OCI-LY7 (cell line): ENCODE measurements at regions not wholly inside any gene's neighbourhood (a gene's known extent, or its start where the extent isn't known, plus 50 kb on each side); places are given as distances from the start of the nearest gene placed in this dataset.

Experiments
- BruUV-seq: library from RNA; stranded (reverse); fragments of 400-500 nt; replicated peaks from 2 replicates; lab custom pipeline; 2021; lab: Mats Ljungman, UMichigan
- CTCF ChIA-PET: fragments of 300-600 bp; sonication (Branson Sonifier 250); formaldehyde crosslinking; loops from one replicate; lab custom pipeline; 2022; ENCODE audit warnings: antibody characterized with exemption; ENCODE audit not compliant: unreplicated experiment; lab: Charles Lee
- POLR2A ChIA-PET: fragments of 300-600 bp; sonication (Branson Sonifier 250); formaldehyde crosslinking; loops from one replicate; lab custom pipeline; 2022; ENCODE audit warnings: antibody characterized with exemption; lab: Charles Lee
- DNase-seq: peaks from one replicate; pipeline ENCODE4 v3.0.0-alpha.2; 2015; ENCODE audit warnings: low spot score
- H2AFZ ChIP-seq: fragments of 200-600 bp; sonication (generic), shearing (Covaris generic); 2 replicates; pipeline ENCODE4 v1.6.1; 2014; ENCODE audit warnings: mild to moderate bottlenecking, antibody characterized with exemption, low read length, moderate library complexity
- H3K27ac ChIP-seq: fragments of 200-600 bp; sonication (generic); 2 replicates; pipeline ENCODE4 v1.5.1; 2014; ENCODE audit warnings: mixed run types, low read depth, mild to moderate bottlenecking, moderate library complexity, low read length, inconsistent platforms; ENCODE audit not compliant: poor library complexity, severe bottlenecking
- H3K36me3 ChIP-seq: fragments of 200-600 bp; sonication (generic); 2 replicates; pipeline ENCODE4 v1.6.1; 2014; ENCODE audit warnings: mild to moderate bottlenecking, antibody characterized with exemption, low read length, moderate library complexity, mixed read lengths; ENCODE audit not compliant: insufficient read depth
- H3K4me1 ChIP-seq: fragments of 200-600 bp; sonication (generic); 2 replicates; pipeline ENCODE4 v1.5.1; 2014; ENCODE audit warnings: mild to moderate bottlenecking, low read length; ENCODE audit not compliant: insufficient read depth, poor library complexity, severe bottlenecking
- H3K4me2 ChIP-seq: fragments of 200-600 bp; sonication (generic); 2 replicates; pipeline ENCODE4 v1.6.1; 2014; ENCODE audit warnings: mild to moderate bottlenecking, low read length
- H3K4me3 ChIP-seq: fragments of 200-600 bp; sonication (generic); 2 replicates; pipeline ENCODE4 v1.5.1; 2014; ENCODE audit warnings: mild to moderate bottlenecking, low read depth, low read length; ENCODE audit not compliant: poor library complexity, severe bottlenecking
- H3K79me2 ChIP-seq: fragments of 200-600 bp; sonication (generic); 2 replicates; pipeline ENCODE4 v1.6.1; 2016; ENCODE audit warnings: low read depth, mild to moderate bottlenecking, low read length, moderate library complexity, mixed read lengths; ENCODE audit not compliant: insufficient read depth
- H3K9me2 ChIP-seq: fragments of 200-600 bp; sonication (generic); 2 replicates; pipeline ENCODE4 v1.6.1; 2016; ENCODE audit warnings: mild to moderate bottlenecking, low read length, mixed read lengths; ENCODE audit not compliant: insufficient read depth
- H3K9me3 ChIP-seq: fragments of 200-600 bp; sonication (generic); 2 replicates; pipeline ENCODE4 v1.6.1; 2014; ENCODE audit warnings: mild to moderate bottlenecking, mixed run types, low read length, mixed read lengths
- H4K20me1 ChIP-seq: fragments of 200-600 bp; sonication (generic); 2 replicates; pipeline ENCODE4 v1.6.1; 2014; ENCODE audit warnings: mild to moderate bottlenecking, antibody characterized with exemption, low read length, moderate library complexity, mixed read lengths; ENCODE audit not compliant: insufficient read depth
- EZH2phosphoT487 ChIP-seq: fragments of 200-600 bp; sonication (generic); IDR thresholded peaks from 2 replicates; pipeline ENCODE4 v1.6.1; 2018; ENCODE audit warnings: low read depth, borderline replicate concordance, mild to moderate bottlenecking, mixed run types, antibody characterized with exemption, low read length, moderate library complexity, mixed read lengths
- intact Hi-C: fragments of 100-400 bp; cut with micrococcal nuclease; formaldehyde crosslinking; loops from one replicate; pipeline ENCODE4 v1.10.0; 2022; ENCODE audit not compliant: unreplicated experiment
- TF ChIP-seq, protein P1 (sequence below): fragments of 200-600 bp; sonication (generic); conservative IDR thresholded peaks from 2 replicates; pipeline ENCODE4 v1.5.1; 2014; ENCODE audit warnings: mild to moderate bottlenecking, antibody characterized with exemption, low read length, moderate library complexity, mixed read lengths

DNA sequence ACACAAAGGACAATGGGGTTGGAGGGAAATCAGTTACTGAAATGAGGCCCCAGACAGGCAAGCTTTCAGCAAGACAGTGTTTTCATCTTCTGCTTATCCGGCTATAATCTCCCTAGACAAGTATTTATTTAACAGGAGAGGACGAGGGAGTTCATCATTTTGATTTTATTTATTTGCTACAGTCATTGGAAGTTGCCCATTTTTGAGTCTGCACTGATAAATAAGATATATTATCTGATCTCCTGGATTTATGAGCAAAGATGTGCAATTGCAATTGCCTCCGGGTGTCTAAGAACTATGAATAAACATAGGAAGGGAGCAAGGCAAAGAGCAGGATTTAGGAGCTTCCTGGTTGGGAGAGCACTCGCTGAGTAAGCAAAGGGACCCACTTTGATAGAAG is 263.2 kb upstream of the EDA2R start:
- H3K4me3 ChIP-seq, result no peak overlapping the region
- DNase-seq, result no peak
- no peak overlapping the region for H3K27ac ChIP-seq
- no peaks in the 10 kb centered on the region for H4K20me1 ChIP-seq
- intact Hi-C loops, result no loop called here
- no peaks in the 10 kb centered on the region for H3K36me3 ChIP-seq
- TF ChIP-seq EZH2phosphoT487, result no peak
- TF ChIP-seq, protein P1, sequence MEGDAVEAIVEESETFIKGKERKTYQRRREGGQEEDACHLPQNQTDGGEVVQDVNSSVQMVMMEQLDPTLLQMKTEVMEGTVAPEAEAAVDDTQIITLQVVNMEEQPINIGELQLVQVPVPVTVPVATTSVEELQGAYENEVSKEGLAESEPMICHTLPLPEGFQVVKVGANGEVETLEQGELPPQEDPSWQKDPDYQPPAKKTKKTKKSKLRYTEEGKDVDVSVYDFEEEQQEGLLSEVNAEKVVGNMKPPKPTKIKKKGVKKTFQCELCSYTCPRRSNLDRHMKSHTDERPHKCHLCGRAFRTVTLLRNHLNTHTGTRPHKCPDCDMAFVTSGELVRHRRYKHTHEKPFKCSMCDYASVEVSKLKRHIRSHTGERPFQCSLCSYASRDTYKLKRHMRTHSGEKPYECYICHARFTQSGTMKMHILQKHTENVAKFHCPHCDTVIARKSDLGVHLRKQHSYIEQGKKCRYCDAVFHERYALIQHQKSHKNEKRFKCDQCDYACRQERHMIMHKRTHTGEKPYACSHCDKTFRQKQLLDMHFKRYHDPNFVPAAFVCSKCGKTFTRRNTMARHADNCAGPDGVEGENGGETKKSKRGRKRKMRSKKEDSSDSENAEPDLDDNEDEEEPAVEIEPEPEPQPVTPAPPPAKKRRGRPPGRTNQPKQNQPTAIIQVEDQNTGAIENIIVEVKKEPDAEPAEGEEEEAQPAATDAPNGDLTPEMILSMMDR, result no peak
- BruUV-seq, result no TSS peak
- no peaks in the 10 kb centered on the region for H3K9me2 ChIP-seq
- ChIA-PET POLR2A (no interaction called here), CTCF (no interaction called here)
- H3K4me1 ChIP-seq, result no peaks in the 10 kb centered on the region
- H2AFZ ChIP-seq, result no peak overlapping the region
- no peak overlapping the region for H3K4me2 ChIP-seq
- H3K9me3 ChIP-seq, result no peaks in the 10 kb centered on the region
- H3K79me2 ChIP-seq, result no peaks in the 10 kb centered on the region

- no peak overlapping the region for H2AFZ ChIP-seq
- intact Hi-C loops, result no loop called here
- no peak overlapping the region for H3K4me2 ChIP-seq
- H3K9me2 ChIP-seq, result no peaks in the 10 kb centered on the region
- no peak overlapping the region for H3K4me3 ChIP-seq
- H3K36me3 ChIP-seq, result no peaks in the 10 kb centered on the region
- no peaks in the 10 kb centered on the region for H3K79me2 ChIP-seq
- BruUV-seq, result no TSS peak
- no peaks in the 10 kb centered on the region for H4K20me1 ChIP-seq
- no peaks in the 10 kb centered on the region for H3K4me1 ChIP-seq
- H3K9me3 ChIP-seq, result no peaks in the 10 kb centered on the region
- DNase-seq, result no peak
- no peak overlapping the region for H3K27ac ChIP-seq
- ChIA-PET CTCF (no interaction called here), POLR2A (no interaction called here)
- TF ChIP-seq, protein P1, result no peak
- no peak for TF ChIP-seq EZH2phosphoT487
Observed at GRCh38 chrX:66900886-66901285, 262.0 kb upstream of the EDA2R start.

- no peak overlapping the region for H3K4me3 ChIP-seq
- no peak overlapping the region for H2AFZ ChIP-seq
- H3K4me1 ChIP-seq, result no peaks in the 10 kb centered on the region
- ChIA-PET POLR2A (no interaction called here), CTCF (no interaction called here)
- H3K27ac ChIP-seq, result no peak overlapping the region
- DNase-seq, result no peak
- H4K20me1 ChIP-seq, result no peaks in the 10 kb centered on the region
- H3K36me3 ChIP-seq, result no peaks in the 10 kb centered on the region
- no peaks in the 10 kb centered on the region for H3K9me2 ChIP-seq
- BruUV-seq, result no TSS peak
- no peaks in the 10 kb centered on the region for H3K9me3 ChIP-seq
- TF ChIP-seq, protein P1, result no peak
- TF ChIP-seq EZH2phosphoT487, result no peak
- intact Hi-C loops, result no loop called here
- H3K79me2 ChIP-seq, result no peaks in the 10 kb centered on the region
- H3K4me2 ChIP-seq, result no peak overlapping the region
Observed at GRCh38 chrX:66892004-66892403, 253.1 kb upstream of the EDA2R start.
